ENCODE measurements at regions not wholly inside any gene's neighbourhood (a gene's known extent, or its start where the extent isn't known, plus 50 kb on each side); places are given as distances from the start of the nearest gene placed in this dataset.

DNA sequence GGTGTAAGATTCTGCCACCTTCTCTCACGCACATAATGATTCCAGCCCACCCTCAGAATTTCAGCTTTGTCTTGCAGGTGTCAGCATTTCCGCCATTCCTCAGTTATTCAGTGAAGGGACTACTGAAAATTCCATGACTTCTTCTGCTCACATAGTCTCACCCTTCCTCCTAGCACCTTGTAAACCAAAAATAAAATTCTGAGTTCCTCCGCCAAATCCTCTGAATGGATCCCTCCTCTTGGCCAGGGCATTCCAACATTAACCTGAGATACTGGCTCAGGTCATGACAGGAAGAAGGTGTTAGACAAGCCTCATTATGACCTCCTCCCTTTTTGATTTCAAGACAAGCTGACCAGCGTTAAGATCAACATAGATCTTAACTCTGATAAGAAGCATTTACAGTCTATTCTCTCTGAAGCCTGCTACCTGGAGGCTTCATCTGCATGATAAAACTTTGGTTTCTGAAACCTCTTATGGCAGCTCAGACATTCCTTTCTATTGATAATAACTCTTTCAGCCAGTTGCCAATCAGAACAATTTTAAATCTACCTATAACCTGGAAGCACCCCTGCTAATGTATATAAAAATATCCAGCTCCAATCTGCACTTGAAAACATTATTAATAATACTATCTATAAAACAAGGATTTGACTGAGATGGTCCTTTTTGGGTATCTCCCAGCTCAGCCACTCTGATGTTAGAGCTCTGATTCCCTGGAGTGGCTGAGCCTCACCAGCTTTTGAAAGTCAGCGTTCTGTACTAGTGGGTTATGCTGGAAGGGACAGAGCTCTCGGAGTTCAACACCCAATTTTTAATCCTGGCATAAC, 136.4 kb upstream of the APCDD1 start:
- no peaks in the 10 kb centered on the region for H3K27me3 ChIP-seq
- DNase-seq (no peak), ATAC-seq (no peak)
- H3K4me3 ChIP-seq: no peak overlapping the region
- H3K36me3 ChIP-seq: no peaks in the 10 kb centered on the region
- no peaks in the 10 kb centered on the region for H3K4me1 ChIP-seq
- no peak overlapping the region for H3K27ac ChIP-seq
- H3K9me3 ChIP-seq: no peaks in the 10 kb centered on the region
- TF ChIP-seq, protein P1, sequence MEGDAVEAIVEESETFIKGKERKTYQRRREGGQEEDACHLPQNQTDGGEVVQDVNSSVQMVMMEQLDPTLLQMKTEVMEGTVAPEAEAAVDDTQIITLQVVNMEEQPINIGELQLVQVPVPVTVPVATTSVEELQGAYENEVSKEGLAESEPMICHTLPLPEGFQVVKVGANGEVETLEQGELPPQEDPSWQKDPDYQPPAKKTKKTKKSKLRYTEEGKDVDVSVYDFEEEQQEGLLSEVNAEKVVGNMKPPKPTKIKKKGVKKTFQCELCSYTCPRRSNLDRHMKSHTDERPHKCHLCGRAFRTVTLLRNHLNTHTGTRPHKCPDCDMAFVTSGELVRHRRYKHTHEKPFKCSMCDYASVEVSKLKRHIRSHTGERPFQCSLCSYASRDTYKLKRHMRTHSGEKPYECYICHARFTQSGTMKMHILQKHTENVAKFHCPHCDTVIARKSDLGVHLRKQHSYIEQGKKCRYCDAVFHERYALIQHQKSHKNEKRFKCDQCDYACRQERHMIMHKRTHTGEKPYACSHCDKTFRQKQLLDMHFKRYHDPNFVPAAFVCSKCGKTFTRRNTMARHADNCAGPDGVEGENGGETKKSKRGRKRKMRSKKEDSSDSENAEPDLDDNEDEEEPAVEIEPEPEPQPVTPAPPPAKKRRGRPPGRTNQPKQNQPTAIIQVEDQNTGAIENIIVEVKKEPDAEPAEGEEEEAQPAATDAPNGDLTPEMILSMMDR (IDR thresholded peaks at IDR 0.05): no peak
- intact Hi-C loops (cut with DNase I): no loop called here

DNA sequence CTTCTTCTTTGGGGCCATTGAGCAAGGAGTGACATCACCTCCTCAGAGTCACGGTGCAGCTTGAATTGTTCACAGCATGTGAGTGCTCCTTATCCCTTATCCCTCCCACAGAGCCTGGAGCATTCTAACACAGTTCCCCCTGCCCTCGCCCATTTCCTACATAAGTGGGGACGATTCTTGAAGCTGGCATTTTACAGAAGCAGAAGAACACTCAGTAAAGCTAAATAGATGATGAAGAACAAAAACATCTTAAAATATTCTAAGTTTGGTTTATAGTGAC, 135.8 kb upstream of the APCDD1 start:
- Histone ChIP-seq H3K9me3 (no peaks in the 10 kb centered on the region), H3K36me3 (no peaks in the 10 kb centered on the region), H3K27me3 (no peaks in the 10 kb centered on the region), H3K4me3 (no peak overlapping the region), H3K27ac (no peak overlapping the region), H3K4me1 (no peaks in the 10 kb centered on the region)
- ATAC-seq (peak; percentile 50), DNase-seq (no peak)
- intact Hi-C loops (cut with DNase I): no loop called here
- TF ChIP-seq, protein P1 (IDR thresholded peaks at IDR 0.05): no peak

- H3K9me3 ChIP-seq: no peaks in the 10 kb centered on the region
- no peak overlapping the region for H3K27ac ChIP-seq
- no peaks in the 10 kb centered on the region for H3K36me3 ChIP-seq
- H3K27me3 ChIP-seq: no peaks in the 10 kb centered on the region
- H3K4me1 ChIP-seq: no peaks in the 10 kb centered on the region
- no peak for ATAC-seq
- intact Hi-C loops (cut with DNase I): no loop called here
- no peak overlapping the region for H3K4me3 ChIP-seq
- no peak for DNase-seq
- TF ChIP-seq, protein P1 (IDR thresholded peaks at IDR 0.05): no peak
Observed at GRCh38 chr18:10319026-10319425, 135.4 kb upstream of the APCDD1 start.

- peak; percentile 18 for ATAC-seq
- TF ChIP-seq, protein P1 (IDR thresholded peaks at IDR 0.05): no peak
- Histone ChIP-seq H3K4me3 (no peak overlapping the region), H3K4me1 (no peaks in the 10 kb centered on the region), H3K27me3 (no peaks in the 10 kb centered on the region), H3K27ac (no peak overlapping the region), H3K9me3 (no peaks in the 10 kb centered on the region), H3K36me3 (no peaks in the 10 kb centered on the region)
- DNase-seq: no peak
- intact Hi-C loops (cut with DNase I): no loop called here
Observed at GRCh38 chr18:10319914-10320600, 134.4 kb upstream of the APCDD1 start.

DNA sequence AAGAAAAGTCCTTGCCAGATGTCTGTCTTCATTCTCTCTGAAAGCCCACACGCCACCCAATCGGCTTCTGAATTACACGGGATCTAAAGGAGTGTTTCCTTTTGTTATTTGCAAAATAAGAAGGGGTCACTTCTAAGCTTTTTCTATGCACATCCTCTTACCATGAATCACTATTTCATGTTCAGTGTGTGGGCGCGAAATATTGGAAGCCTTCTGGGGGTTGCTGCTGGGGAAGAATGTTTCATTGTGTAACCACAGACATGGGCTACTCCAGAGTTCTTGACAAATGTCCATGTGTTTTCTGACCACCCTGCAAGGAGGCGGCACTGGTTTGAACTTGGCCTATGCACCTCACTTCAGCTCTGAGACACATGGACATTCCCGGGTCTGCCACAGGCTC, 133.6 kb upstream of the APCDD1 start:
- no peaks in the 10 kb centered on the region for H3K27me3 ChIP-seq
- H3K27ac ChIP-seq: no peak overlapping the region
- intact Hi-C loops (cut with DNase I): no loop called here
- H3K4me1 ChIP-seq: no peaks in the 10 kb centered on the region
- DNase-seq (no peak), ATAC-seq (no peak)
- H3K4me3 ChIP-seq: no peak overlapping the region
- no peaks in the 10 kb centered on the region for H3K9me3 ChIP-seq
- no peaks in the 10 kb centered on the region for H3K36me3 ChIP-seq
- TF ChIP-seq, protein P1 (IDR thresholded peaks at IDR 0.05): no peak
